ENCODE measurements at regions not wholly inside any gene's neighbourhood (a gene's known extent, or its start where the extent isn't known, plus 50 kb on each side); places are given as distances from the start of the nearest gene placed in this dataset.

DNA sequence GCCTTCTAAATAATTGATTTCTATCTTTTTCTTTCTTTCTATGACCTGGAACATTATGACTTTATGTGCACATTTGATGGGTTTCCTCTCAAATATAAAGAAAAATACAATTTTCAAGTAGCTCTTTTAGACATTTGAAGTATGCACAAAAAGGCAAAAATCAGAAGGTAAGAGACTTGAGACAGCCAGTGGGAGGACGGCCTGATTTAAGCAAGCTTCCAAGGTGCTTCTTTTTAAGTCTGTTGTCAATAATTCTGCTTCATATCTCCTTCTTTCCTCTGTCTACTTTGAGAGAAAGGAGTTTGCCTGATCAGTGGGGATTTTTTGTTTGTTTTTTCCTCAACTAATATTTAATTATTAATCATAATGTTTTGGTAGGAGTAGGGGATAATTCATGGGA lies 188.2 kb upstream of the ARHGAP20 start:
- no peak overlapping the region for H3K27ac ChIP-seq
- DNase-seq (ENCODE audit: low read depth, low spot score) = no peak

DNA sequence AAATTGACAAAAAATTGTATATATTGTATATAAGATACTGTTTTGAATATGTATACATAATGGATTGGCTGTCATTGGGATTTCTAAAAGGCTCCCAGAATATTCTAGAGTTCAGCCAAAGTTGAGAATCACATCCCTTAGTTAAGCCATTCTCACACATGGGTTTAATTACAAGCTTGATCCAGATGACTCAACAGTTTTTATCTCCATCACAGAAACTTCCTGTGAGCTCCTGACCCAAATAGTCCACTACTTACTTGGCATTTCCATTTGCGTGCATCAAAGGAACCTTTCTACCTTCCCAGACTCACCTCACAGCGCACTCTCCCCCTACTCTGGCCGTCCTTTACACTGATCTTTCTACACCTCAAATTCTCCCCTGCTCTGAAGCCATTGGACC lies 184.8 kb upstream of the ARHGAP20 start:
- no peak overlapping the region for H3K27ac ChIP-seq
- no peak for DNase-seq (ENCODE audit: low read depth, low spot score)

DNA sequence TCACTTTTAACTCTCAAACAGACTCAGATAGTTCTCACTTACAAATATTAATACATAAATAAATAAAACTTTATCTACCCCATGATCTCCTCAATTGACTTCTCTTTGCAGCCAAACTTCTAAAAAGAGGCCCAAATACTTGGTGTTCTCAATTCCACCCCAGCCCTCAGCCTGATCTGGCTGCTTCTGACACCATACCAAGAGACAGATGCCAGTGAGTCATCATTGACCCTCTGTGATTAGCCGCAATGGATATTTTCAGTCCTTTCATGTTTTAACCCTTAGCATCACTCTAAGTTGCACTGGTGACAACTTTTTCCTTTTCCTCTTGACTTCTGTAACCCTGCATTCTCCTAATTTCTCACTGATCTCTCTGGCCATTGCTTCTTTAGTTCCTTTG lies 184.1 kb upstream of the ARHGAP20 start:
- H3K27ac ChIP-seq = no peak overlapping the region
- no peak for DNase-seq (ENCODE audit: low read depth, low spot score)

DNA sequence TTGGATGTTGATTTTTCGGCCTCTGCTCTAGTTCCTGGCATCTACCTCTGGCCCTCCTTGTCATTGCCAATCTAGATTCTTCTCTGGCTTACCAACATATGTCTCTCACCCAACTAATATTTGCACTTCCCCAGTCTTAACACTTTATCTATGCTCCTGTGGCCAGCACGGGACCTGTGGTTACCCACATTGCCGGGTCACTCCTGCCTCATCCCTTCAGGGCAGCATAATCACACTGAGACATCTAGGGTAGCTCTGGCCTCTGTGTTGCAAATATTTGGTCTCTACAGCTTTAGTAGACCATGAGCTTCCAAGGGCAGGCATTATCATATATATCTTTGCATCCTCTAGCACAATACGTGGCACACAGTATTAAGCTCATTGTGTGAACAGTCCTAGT lies 182.0 kb upstream of the ARHGAP20 start:
- no peak for DNase-seq (ENCODE audit: low read depth, low spot score)
- no peak overlapping the region for H3K27ac ChIP-seq

DNA sequence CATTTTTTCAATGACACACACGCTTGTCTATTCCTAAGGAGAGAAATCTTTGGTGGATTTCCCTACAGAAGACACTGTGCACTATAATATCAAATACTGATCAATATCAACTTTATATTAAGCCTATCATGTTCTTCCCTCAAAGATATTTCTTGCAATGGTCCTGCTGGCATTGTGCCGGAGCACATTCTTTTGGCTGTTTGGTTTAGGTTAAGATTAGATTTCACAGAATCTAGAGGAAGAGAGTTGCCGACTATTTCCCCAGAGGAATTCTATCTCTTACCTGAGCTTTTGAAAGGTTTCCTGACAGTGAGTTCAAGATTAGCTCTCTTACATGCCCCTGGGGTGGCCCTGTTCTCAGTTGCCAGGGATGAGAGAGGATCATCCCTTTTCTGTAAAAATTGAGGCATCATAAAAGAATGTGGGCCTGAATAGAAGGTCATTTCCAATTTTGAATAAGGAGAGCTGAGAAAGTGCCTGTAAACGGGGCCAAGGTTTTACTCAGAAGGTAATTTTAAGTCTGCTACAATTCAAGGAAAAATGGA lies 180.6 kb upstream of the ARHGAP20 start:
- no peak overlapping the region for H3K27ac ChIP-seq
- no peak for DNase-seq (ENCODE audit: low read depth, low spot score)

DNA sequence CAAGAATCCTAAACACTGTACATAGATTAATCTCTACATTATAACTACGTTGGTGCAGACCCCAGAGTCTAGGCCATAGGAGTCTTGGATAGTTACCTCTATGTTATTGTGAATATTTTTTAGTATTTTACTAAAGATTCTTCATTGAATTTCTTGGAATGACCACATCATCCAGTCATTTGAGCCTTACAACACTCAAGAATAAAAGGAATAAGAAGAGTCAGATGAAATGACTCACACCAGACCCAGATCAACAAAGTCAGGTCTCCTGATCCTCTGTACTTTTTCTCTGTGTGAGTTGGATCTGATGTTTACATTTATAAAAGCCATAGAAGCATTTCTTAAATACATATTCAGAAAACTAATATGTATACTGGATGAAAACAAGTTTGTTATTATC lies 179.2 kb upstream of the ARHGAP20 start:
- no peak overlapping the region for H3K27ac ChIP-seq
- no peak for DNase-seq (ENCODE audit: low read depth, low spot score)

DNA sequence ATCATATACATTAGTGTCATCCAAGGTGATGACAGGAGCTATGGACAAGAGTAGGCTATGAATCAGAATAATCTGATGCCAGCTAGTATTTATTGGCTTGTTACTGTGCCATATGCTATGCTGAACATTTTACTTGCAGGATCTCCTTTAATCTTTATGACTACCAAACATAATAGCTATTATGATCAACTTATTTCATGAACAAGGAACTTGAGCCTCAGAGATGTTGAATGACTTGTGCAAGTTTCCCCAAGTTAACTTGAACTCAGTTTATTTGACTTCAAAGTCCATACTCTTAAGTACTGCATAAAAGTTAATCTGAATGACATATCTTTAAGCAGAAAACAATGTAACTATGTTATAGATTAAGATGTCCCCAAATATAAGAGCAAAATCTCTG lies 178.8 kb upstream of the ARHGAP20 start:
- DNase-seq (ENCODE audit: low read depth, low spot score) = no peak
- H3K27ac ChIP-seq = no peak overlapping the region

DNA sequence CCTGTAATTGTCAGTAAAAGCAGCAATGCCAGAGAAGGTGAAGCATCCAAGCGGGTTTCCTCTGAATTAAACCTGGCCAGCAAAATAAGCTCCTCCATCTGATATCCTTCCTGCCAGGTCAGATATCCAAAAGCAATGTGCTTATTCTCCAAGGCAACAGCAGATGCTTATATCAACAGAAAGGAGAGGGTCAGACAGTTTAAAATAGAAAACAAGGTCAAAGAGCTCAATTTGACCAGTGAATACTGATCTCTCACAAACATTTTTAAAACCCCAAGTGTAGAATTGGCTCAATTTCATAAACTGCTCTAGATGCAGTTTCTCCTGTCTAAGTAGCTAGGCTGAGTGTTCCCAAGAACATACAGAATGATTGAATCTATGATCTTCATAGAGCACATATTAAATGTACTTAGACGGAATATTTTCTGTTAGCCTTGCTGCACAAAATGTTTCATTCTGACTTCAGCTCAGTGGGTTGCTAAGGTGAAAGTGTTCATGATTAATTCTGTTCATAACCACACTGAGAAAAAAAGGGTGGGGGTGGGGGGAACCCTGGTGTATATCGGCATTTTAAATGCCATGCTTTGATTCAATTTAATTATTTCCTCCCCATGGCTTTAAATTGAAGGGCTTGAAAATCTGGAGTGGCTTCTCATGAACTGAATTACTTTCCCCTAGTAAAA lies 174.2 kb upstream of the ARHGAP20 start:
- H3K27ac ChIP-seq = no peak overlapping the region
- no peak for DNase-seq (ENCODE audit: low read depth, low spot score)

DNA sequence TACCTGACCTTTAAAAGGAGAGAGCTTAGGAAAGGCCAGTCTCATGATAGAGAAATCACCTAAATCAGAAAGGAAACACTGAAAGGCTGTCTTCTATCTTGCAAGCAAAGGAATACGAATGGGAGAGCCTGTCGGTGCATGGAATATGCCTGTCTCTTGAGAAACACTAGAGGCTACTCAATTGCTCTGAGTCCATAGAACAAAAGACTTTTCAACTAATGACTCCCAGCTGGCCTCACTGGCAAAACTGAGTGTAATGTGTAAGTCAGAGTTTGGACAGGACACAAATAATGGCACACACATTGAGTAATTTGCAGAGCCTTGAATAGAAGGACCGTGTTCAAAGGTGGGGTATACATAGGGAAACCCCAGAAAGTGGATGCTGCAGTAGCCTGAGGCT lies 171.0 kb upstream of the ARHGAP20 start:
- no peak overlapping the region for H3K27ac ChIP-seq
- DNase-seq (ENCODE audit: low read depth, low spot score) = no peak

DNA sequence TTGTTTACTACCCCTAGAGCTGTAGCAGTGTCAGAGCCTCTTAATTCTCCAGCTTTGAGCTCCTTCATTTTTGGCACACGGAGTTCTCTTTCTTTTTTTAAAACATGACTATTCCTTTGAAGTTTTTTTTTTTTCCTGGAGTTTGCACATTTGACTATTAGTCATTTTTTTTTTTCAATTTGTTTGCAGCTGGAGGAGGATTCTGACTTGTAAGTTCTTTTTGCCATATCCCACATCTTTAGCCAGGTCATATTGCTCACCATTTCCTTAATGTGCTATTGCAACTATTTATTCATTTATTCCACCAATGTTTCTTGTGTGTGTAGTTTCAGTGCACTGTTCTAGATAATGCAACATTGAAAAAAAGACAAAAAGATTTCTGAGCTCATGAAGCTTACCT lies 166.3 kb upstream of the ARHGAP20 start:
- DNase-seq (ENCODE audit: low read depth, low spot score) = no peak

DNA sequence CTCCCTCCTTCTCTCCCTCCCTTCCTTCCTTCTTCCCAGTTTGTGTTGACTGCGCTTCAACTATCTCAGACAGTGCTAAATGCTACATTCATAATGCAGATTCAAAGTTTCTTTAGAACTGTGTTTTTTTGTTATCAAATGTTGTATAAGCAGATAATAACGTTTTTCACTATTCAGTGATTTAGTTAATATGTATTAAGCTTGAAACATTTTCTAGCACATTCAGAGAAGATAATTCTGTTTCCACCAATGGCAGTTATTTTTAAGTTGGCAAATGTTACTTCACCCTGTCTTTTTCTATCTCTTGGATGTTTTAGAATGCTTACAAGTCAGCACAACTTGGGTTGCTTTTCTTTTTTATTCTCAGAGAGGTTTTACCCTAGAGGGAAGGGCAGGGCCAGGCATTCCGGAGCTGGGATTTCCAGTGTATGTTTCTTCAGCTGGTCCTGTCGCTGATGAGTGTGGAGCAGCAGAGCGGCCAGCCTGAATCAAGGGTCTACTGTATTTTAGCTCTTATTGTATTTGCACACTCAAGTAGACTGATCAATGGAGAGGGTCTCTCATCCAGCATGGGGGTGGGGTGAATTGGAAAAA lies 162.3 kb upstream of the ARHGAP20 start:
- DNase-seq (ENCODE audit: low read depth, low spot score) = no peak
- H3K27ac ChIP-seq = no peak overlapping the region

More for the DNA sequence above, 166.3 kb upstream of the ARHGAP20 start:
- H3K27ac ChIP-seq = no peak overlapping the region

DNA sequence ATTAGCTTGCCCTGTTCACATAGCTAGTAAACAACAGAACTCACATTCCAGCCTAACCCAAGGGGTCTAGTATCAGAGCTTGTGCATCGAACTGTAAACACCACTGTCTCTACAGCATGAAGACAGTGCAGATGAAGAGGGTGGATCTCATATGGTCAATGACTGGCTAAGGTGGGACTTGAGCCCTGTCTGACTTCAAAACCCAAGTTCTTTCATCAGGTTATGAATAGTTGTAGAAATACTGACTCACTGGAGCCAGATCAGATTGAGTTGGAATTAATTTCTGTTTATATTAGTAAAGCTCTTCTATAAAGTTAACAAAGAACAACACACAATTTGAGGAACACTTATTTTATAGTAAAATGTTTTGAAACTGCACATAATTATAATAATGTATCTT lies 161.7 kb upstream of the ARHGAP20 start:
- no peak for DNase-seq (ENCODE audit: low read depth, low spot score)
- H3K27ac ChIP-seq = no peak overlapping the region

DNA sequence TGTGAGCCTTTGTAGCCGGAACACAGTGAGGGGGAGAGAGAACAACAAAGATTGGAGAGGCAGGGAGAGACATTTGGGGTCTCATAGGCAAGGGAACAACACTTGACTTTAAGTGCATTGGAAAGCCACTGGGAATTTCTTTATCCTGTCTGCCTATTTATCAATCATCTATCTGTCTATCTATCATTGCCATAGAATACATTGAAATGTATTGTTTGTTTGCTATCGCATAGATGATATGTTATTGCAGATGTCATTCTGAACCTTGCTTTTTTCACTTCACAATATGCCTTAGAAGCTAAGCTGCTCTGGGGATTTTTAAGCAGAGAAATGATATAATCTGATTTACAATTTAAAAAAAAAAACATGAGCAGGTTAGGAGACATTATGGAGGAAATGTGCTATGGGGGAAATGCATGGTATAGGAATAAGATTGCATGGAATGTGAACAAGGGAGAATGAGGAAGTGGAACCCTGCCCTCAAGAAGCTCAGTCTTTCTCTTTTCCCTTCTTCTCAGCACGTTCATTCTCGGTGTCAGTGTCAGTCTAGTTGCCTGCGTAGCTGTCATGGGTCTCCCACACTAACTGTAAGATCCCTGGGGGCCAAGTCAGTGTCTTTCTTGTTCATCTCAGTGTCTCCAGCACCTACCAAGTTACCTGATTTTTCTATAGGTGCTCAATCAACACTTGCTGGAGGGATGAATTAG lies 158.7 kb upstream of the ARHGAP20 start:
- H3K27ac ChIP-seq = no peak overlapping the region
- no peak for DNase-seq (ENCODE audit: low read depth, low spot score)

DNA sequence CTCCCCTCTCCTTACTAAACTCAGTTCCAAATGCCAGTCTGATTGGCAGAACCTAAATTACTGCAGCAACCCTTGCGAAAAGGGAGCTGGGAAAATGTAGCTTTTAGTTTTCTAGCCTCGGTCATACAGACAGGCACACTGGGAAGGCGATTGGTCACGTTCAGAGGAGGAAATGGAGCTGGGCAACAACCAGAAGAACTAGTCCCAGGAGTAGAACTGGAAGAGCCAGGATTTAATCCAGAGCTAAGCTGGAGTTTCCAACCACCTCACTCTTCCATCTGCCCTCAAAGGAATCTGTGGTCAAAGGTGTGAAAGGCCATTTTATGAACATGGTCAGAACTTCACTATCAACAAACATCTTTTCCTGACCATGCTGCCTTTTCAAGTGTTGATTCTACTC lies 155.7 kb upstream of the ARHGAP20 start:
- H3K27ac ChIP-seq = no peak overlapping the region
- DNase-seq (ENCODE audit: low read depth, low spot score) = no peak

DNA sequence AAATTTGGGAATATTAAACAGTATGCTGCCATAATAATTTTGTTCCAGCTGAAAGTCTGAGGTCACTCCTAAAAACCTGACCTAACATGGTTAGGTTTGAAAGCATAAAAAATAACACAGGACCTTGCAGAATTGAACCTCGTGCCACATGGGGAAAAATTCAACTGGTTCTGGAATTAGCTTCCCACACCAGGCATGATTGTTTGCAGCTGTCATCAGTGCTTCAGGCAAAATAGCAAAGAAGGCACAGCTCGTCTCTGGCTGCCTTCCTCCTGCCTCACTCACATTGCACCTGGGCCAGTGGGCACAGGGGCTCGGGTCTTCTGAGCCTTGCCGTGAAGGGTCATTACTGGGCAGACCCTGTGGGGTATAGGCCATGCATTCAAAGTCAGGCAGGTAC lies 153.8 kb upstream of the ARHGAP20 start:
- DNase-seq (ENCODE audit: low read depth, low spot score) = no peak
- H3K27ac ChIP-seq = no peak overlapping the region

DNA sequence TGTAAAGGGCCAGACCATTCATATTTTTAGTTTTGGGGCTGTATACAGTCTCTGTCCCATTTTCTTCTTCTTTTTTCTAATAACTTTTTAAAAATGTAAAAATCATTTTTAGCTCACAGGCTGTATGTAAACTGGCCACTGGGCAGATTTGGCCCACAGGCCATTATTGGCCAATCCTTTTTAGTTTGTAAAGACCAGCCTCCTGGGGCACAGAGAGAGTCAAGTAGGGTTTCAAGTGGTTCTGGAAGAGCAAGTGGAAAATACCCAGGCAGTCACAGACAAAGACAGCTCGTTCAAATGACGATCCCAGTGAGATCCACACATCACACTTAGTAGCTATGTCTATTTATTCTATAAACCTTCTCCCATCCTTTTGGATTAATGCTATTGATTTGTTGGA lies 150.2 kb upstream of the ARHGAP20 start:
- DNase-seq (ENCODE audit: low read depth, low spot score) = no peak
- no peak overlapping the region for H3K27ac ChIP-seq

DNA sequence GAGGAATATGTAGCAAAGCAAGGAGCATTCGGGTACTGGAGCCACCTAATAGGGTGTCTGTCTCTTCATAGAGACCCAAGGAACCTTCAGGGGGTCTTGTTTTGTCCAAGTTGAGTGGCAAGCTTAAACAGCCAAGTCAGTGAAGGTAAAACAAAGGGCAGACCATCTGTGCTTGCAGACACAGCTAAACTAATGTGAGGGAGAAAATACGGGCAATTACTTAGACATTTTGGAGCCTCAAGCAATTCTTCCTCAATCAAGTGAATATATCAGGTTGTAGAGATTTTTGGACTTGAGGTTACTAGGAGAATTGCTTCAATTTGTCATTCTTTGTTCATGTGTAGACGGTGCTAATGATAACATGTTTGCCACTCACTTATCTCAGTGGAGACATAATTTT lies 148.2 kb upstream of the ARHGAP20 start:
- H3K27ac ChIP-seq = no peak overlapping the region
- no peak for DNase-seq (ENCODE audit: low read depth, low spot score)

DNA sequence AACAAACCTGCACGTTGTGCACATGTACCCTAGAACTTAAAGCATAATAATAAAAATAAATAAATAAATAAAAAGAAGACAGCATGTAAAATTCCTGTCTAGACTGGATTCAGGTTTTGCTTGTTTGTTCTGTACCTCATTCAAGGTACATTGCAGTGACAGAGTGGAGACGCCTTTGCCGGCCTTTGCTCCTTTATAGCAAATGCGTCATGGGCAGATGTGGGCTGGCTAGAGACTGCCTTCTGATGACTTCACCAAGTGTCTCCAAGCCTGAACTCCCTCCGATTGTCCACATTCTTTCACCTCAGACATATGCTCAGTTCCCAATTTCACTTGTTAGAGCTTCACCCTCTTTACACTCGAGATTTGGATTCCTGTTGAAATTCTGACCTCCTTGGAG lies 147.8 kb upstream of the ARHGAP20 start:
- no peak overlapping the region for H3K27ac ChIP-seq
- no peak for DNase-seq (ENCODE audit: low read depth, low spot score)

DNA sequence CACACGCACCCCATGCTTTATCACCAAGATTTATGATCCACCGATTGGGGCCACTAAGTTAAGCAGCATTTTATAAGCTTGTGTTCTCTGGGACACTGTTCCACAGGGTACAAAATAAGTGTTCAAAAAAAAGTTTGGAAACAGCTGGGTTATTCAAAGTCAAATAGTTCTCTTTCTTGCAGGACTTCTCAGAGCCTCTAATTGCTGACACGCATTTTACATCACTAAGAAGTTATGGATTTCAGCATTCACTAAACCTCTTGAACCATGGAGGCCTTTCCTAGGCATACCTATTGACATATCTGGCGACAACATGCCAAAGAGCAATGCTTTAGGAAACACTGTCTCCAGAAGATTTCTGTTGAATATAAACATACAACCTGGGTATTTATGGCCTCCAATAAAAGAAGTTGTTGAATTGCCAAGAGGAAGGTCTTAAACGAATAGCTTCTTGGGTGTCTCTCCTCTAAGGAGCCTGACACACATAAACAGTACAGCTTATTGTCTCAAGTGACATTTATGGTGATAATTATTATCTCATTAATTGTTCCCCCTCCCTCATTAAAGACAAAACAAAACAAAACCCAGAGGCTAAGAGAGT lies 147.1 kb upstream of the ARHGAP20 start:
- DNase-seq (ENCODE audit: low read depth, low spot score) = no peak
- H3K27ac ChIP-seq = no peak overlapping the region

DNA sequence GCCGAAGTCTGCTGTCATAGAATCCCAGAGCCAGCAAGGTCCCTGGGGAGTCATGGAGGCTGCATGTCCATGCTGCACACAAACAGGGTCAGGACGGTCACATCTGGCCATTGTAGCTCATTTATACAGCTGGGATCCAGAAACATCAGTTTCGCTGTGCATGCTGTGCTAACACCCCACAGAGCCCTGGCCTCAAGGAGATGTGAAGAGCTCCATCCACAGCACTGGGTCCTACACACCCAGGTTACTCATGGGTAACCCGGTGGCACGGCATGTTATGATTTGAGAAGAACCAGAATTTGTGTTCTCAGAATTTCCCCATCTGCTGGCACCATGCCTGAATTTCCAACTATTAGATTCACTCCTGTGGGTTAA lies 146.3 kb upstream of the ARHGAP20 start:
- no peak for DNase-seq (ENCODE audit: low read depth, low spot score)
- H3K27ac ChIP-seq = no peak overlapping the region

DNA sequence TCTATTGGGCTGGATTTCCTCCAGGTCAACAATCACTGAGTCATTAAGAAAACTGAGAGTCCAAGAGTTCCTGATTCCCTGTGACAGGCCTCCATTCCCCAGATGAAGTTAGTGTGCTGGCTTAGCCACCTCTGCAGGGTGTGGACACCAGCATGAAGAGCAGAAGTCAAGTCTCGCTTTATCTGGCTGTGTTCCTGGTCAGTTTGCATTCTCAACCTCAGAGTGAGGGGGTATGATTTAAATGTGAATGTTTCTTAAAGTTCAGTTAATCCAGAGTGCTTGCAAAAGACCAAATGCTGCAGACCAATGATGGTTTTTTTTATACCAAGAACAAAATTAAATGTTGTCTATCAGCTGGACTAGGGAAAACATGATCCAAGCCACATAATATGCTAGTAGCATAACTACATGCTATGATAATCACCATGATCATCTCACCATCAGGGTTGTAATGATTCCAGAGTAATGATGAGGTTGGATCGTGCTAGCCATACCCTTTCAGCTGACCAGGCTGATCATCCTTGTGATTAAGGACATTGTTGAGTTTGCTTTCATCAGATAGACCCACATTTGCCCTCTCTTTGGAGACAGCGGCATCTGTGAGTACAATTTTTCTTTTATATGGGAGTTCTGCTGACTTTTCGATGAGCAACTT lies 145.8 kb upstream of the ARHGAP20 start:
- H3K27ac ChIP-seq = no peak overlapping the region
- DNase-seq (ENCODE audit: low read depth, low spot score) = no peak

All from epithelial cell of prostate (primary cell).